ENCODE measurements at regions not wholly inside any gene's neighbourhood (a gene's known extent, or its start where the extent isn't known, plus 50 kb on each side); places are given as distances from the start of the nearest gene placed in this dataset.
A peak's percentile ranks its signal among the peaks of the same experiment; 100 is the strongest.

- H3K4me1 ChIP-seq, result peaks cover 0 to 6% (median 2%) of the 10 kb centered on the region in 4 donors
- no peak overlapping the region for H3K27ac ChIP-seq (replicated peaks in 1 of 4)
- WGBS, result 95% methylated on average over 2 of the region's 2 CpGs
- intact Hi-C loops (cut with DNase I), result loop anchor here (10.0 kb wide), 1 partner anchor 358 kb away; no protein-coding TSS in a partner anchor
- no peak for TF ChIP-seq POLR2A (IDR thresholded peaks at IDR 0.05; ENCODE audit: low read depth)
- no peak for TF ChIP-seq POLR2AphosphoS5 (IDR thresholded peaks at IDR 0.05)
- no peak for TF ChIP-seq EP300 (IDR thresholded peaks at IDR 0.05)
- no peak for TF ChIP-seq CTCF (IDR thresholded peaks at IDR 0.05)
- H3K9me3 ChIP-seq, result no peaks in the 10 kb centered on the region
- H3K27me3 ChIP-seq, result no peaks in the 10 kb centered on the region
- H3K4me3 ChIP-seq, result no peak overlapping the region
- no peaks in the 10 kb centered on the region for H3K36me3 ChIP-seq
- no peak for DNase-seq (ENCODE audit: extremely low spot score)
These were observed 364.2 kb downstream of the KLF5 start for GRCh38 chr13:73422973-73423372.

- Histone ChIP-seq H3K27ac (replicated peaks in 1 of 4) (no peak overlapping the region), H3K4me3 (no peak overlapping the region), H3K4me1 (no peaks in the 10 kb centered on the region), H3K36me3 (no peaks in the 10 kb centered on the region), H3K27me3 (no peaks in the 10 kb centered on the region), H3K9me3 (no peaks in the 10 kb centered on the region)
- DNase-seq (ENCODE audit: extremely low spot score), result no peak
- 93% methylated on average over 7 of the region's 7 CpGs for WGBS
- intact Hi-C loops (cut with DNase I), result loop anchor here (10.0 kb wide), 1 partner anchor 357 kb away; no protein-coding TSS in a partner anchor
- TF ChIP-seq CTCF (IDR thresholded peaks at IDR 0.05), result no peak
- TF ChIP-seq POLR2A (IDR thresholded peaks at IDR 0.05; ENCODE audit: low read depth), result no peak
These were observed 362.6 kb downstream of the KLF5 start for GRCh38 chr13:73421310-73421912.

- Histone ChIP-seq H3K4me1 (no peaks in the 10 kb centered on the region), H3K27ac (replicated peaks in 1 of 4) (no peak overlapping the region), H3K36me3 (no peaks in the 10 kb centered on the region), H3K9me3 (no peaks in the 10 kb centered on the region), H3K4me3 (no peak overlapping the region), H3K27me3 (no peaks in the 10 kb centered on the region)
- no peak for DNase-seq (ENCODE audit: extremely low spot score)
- WGBS, result 92% methylated on average over 1 of the region's 1 CpG
- intact Hi-C loops (cut with DNase I), result no loop called here
- TF ChIP-seq POLR2AphosphoS5 (IDR thresholded peaks at IDR 0.05), result no peak
These were observed 360.4 kb downstream of the KLF5 start for GRCh38 chr13:73419186-73419585.

GRCh38 chr13:73417012-73417615, 358.3 kb downstream of the KLF5 start:
- Histone ChIP-seq H3K27ac (replicated peaks in 1 of 4) (no peak overlapping the region), H3K27me3 (no peaks in the 10 kb centered on the region), H3K36me3 (no peaks in the 10 kb centered on the region), H3K4me3 (no peak overlapping the region), H3K9me3 (no peaks in the 10 kb centered on the region), H3K4me1 (no peaks in the 10 kb centered on the region)
- intact Hi-C loops (cut with DNase I), result no loop called here
- DNase-seq (ENCODE audit: extremely low spot score), result no peak
- WGBS, result 96% methylated on average over 13 of the region's 13 CpGs
- TF ChIP-seq EP300 (IDR thresholded peaks at IDR 0.05) (no peak), POLR2AphosphoS5 (IDR thresholded peaks at IDR 0.05) (no peak), CTCF (IDR thresholded peaks at IDR 0.05) (peak in 1 of 3 experiments; percentile 3), POLR2A (IDR thresholded peaks at IDR 0.05; ENCODE audit: low read depth) (no peak)

- 82% methylated on average over 1 of the region's 1 CpG for WGBS
- no peak overlapping the region for H3K4me3 ChIP-seq
- DNase-seq (ENCODE audit: extremely low spot score), result no peak
- no peaks in the 10 kb centered on the region for H3K4me1 ChIP-seq
- no peaks in the 10 kb centered on the region for H3K36me3 ChIP-seq
- no peaks in the 10 kb centered on the region for H3K9me3 ChIP-seq
- intact Hi-C loops (cut with DNase I), result no loop called here
- TF ChIP-seq POLR2A (IDR thresholded peaks at IDR 0.05; ENCODE audit: low read depth) (no peak), POLR2AphosphoS5 (IDR thresholded peaks at IDR 0.05) (no peak), EP300 (IDR thresholded peaks at IDR 0.05) (no peak), CTCF (IDR thresholded peaks at IDR 0.05) (no peak)
- no peaks in the 10 kb centered on the region for H3K27me3 ChIP-seq
- no peak overlapping the region for H3K27ac ChIP-seq (replicated peaks in 1 of 4)
These were observed 357.3 kb downstream of the KLF5 start for GRCh38 chr13:73416093-73416492.

All from esophagus muscularis mucosa (tissue), 4 donors.